IPS-20b (cell line): ENCODE measurements at regions not wholly inside any gene's neighbourhood (a gene's known extent, or its start where the extent isn't known, plus 50 kb on each side); places are given as distances from the start of the nearest gene placed in this dataset.
"Not testable (repeated sequence)": the region's sequence is repeated elsewhere in the genome, so short reads cannot be mapped to it uniquely, and the experiment has no call there.

Source experiments
- H3K27ac ChIP-seq: one replicate; pipeline ENCODE4 v1.5.1; 2013; ENCODE audit warnings: low read length
- H3K27me3 ChIP-seq: 2 replicates; pipeline ENCODE4 v1.6.1; 2013; ENCODE audit warnings: mild to moderate bottlenecking, low read length, inconsistent platforms; ENCODE audit not compliant: insufficient read depth
- H3K36me3 ChIP-seq: 2 replicates; pipeline ENCODE4 v1.6.1; 2013; ENCODE audit warnings: low read depth, mild to moderate bottlenecking, inconsistent platforms, low read length, moderate library complexity; ENCODE audit not compliant: insufficient read depth
- H3K4me1 ChIP-seq: 2 replicates; pipeline ENCODE4 v1.6.1; 2013; ENCODE audit warnings: mild to moderate bottlenecking, control low read depth, inconsistent platforms, low read length, moderate library complexity; ENCODE audit not compliant: insufficient read depth
- H3K4me3 ChIP-seq: 2 replicates; pipeline ENCODE4 v1.5.1; 2013; ENCODE audit warnings: mild to moderate bottlenecking, low read length, inconsistent platforms
- H3K9ac ChIP-seq: 2 replicates; pipeline ENCODE4 v1.6.1; 2013; ENCODE audit warnings: low read depth, mild to moderate bottlenecking, inconsistent platforms, low read length, moderate library complexity
- H3K9me3 ChIP-seq: 2 replicates; pipeline ENCODE4 v1.6.1; 2013; ENCODE audit warnings: mild to moderate bottlenecking, low read depth, low read length, inconsistent platforms; ENCODE audit not compliant: insufficient read depth

GRCh38 chr14:43449291-43449690 lies 1057.8 kb downstream of the FSCB start:
- Histone ChIP-seq H3K36me3 (no peaks in the 10 kb centered on the region), H3K9me3 (peaks cover 5% of the 10 kb centered on the region; the same call in 1 of the 2 replicates), H3K4me3 (no peak overlapping the region), H3K27me3 (no peaks in the 10 kb centered on the region), H3K27ac (no peak overlapping the region), H3K4me1 (no peaks in the 10 kb centered on the region), H3K9ac (no peak overlapping the region)

DNA sequence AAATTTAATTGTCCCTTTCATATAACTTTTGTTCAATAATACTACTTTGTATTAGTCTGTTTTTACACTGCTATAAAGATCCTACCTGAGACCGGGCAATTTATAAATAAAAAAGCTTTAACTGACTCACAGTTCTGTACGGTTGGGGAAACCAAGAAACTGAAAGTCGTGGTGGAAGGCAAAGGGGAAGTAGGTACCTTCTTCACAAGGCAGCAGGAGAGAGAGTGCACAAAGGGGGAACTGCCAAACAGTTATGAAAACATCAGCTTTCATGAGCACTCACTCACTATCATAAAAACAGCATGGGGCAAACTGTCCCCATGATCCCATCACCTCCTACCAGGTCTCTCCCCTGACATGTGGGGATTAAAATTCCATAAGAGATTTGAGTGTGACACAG lies 1069.0 kb downstream of the FSCB start:
- Histone ChIP-seq H3K36me3 (no peaks in the 10 kb centered on the region), H3K27ac (no peak overlapping the region), H3K4me3 (no peak overlapping the region), H3K27me3 (no peaks in the 10 kb centered on the region), H3K4me1 (no peaks in the 10 kb centered on the region), H3K9ac (no peak overlapping the region), H3K9me3 (no peaks in the 10 kb centered on the region)

DNA sequence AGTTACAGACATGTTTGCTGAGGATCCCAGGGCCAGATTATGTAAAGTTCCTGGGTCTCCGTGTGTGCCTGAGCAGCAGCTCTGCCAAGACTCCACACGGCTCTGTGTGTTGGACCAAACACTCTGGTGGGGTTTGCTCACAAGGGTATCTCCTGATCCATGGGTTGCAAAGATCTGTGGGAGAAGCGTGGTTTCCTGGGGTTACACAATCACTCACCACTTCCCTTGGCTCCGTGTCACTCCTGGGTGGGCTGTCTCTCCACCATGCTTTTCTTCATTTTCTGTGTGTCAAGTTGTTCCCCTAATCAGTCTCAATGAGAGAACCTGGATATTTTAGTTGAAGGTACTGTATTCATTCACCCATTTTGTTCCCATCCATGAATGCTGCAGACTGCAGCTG lies 1088.8 kb downstream of the FSCB start:
- no peaks in the 10 kb centered on the region for H3K4me1 ChIP-seq
- H3K9me3 ChIP-seq = no peaks in the 10 kb centered on the region
- H3K9ac ChIP-seq = no peak overlapping the region
- no peak overlapping the region for H3K4me3 ChIP-seq
- no peaks in the 10 kb centered on the region for H3K27me3 ChIP-seq
- H3K36me3 ChIP-seq = no peaks in the 10 kb centered on the region
- no peak overlapping the region for H3K27ac ChIP-seq

DNA sequence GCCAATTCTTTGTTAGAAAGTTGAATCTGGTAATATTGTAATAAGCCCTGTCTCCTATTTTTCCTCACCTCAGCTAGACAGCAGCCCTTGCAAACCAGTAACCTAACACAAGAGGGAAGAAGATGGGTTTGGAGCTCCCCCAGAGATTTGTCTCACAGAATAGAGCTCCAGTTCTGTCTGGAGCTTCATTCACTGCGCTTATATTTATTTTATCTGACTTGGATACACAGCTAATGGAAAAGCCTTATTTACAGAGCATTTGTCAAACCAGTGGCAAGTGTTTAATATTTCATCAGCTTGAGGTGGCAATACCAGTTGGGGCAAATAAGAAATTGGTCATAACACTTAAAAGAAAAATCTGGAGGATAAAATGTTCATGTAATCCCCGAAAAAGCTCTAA lies 1094.0 kb downstream of the FSCB start:
- H3K36me3 ChIP-seq = no peaks in the 10 kb centered on the region
- H3K4me1 ChIP-seq = no peaks in the 10 kb centered on the region

DNA sequence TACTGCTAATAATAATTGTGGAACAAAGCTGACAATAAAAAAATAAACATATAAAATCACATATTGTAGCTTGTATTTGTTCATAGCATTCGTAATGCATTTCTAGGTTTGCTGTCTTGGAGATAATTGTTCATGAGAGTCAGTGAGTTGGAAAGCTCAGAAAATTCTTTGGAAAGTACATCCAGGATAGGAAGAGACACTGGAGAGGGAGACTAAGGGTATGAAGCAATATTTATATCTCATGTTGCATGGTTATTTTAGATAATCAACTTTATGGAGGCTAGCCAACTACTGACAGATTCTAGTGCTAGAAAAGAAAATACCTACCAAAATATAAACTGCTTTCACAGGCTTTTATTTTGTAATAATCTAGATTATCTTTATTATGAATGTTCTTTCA lies 1095.2 kb downstream of the FSCB start:
- H3K9me3 ChIP-seq = no peaks in the 10 kb centered on the region
- H3K4me3 ChIP-seq = no peak overlapping the region
- H3K9ac ChIP-seq = no peak overlapping the region
- H3K4me1 ChIP-seq = no peaks in the 10 kb centered on the region
- H3K27ac ChIP-seq = no peak overlapping the region
- H3K36me3 ChIP-seq = no peaks in the 10 kb centered on the region
- H3K27me3 ChIP-seq = no peaks in the 10 kb centered on the region

More for the DNA sequence above, 1094.0 kb downstream of the FSCB start:
- Histone ChIP-seq H3K9me3 (no peaks in the 10 kb centered on the region), H3K9ac (no peak overlapping the region), H3K4me3 (no peak overlapping the region), H3K27ac (no peak overlapping the region), H3K27me3 (no peaks in the 10 kb centered on the region)

DNA sequence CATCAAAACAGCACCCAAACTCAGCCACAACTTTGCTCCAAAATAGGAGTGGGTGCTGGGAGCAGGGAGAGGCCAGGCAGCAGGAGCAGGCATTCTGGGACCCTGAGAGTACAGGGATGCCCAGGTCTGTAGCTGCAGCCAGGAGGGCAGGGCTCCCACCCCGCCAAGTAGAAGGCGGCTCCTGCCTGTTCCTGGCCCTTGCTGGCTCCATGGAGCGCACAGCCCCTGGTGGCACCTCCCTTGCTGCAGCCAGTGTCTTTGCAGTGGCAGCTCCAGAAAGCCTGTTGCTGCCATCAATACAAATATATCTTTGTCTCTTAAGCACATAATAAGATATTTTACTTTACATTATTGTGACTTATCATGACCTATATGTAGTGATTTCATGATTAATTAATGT lies 1096.5 kb downstream of the FSCB start:
- Histone ChIP-seq H3K27me3 (no peaks in the 10 kb centered on the region), H3K36me3 (no peaks in the 10 kb centered on the region), H3K4me3 (no peak overlapping the region), H3K27ac (no peak overlapping the region), H3K4me1 (no peaks in the 10 kb centered on the region), H3K9ac (no peak overlapping the region), H3K9me3 (no peaks in the 10 kb centered on the region)

GRCh38 chr14:43408472-43408871 lies 1098.6 kb downstream of the FSCB start:
- Histone ChIP-seq H3K4me3 (no peak overlapping the region), H3K36me3 (no peaks in the 10 kb centered on the region), H3K4me1 (no peaks in the 10 kb centered on the region), H3K27me3 (no peaks in the 10 kb centered on the region), H3K9ac (no peak overlapping the region), H3K27ac (no peak overlapping the region), H3K9me3 (no peaks in the 10 kb centered on the region)

DNA sequence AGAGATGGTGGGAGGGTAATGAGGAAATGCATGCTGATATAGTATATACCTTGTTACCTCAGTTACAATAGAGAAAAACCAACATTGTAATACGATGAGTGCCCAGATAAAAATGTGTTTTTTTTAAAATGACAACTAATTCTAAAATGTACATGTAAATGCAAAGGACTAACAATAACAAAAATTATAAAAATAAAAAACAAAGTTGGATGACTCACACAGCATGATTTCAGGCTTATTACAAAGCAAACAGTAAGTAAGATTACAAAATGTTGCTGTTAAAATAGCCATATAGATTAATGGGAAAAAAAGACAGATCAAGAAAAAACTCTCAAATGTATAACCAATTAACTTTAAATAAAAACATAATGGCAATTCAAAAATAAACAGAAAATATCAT lies 1099.4 kb downstream of the FSCB start:
- Histone ChIP-seq H3K4me1 (no peaks in the 10 kb centered on the region), H3K9ac (no peak overlapping the region), H3K4me3 (no peak overlapping the region), H3K27me3 (no peaks in the 10 kb centered on the region), H3K36me3 (no peaks in the 10 kb centered on the region), H3K27ac (no peak overlapping the region), H3K9me3 (no peaks in the 10 kb centered on the region)

DNA sequence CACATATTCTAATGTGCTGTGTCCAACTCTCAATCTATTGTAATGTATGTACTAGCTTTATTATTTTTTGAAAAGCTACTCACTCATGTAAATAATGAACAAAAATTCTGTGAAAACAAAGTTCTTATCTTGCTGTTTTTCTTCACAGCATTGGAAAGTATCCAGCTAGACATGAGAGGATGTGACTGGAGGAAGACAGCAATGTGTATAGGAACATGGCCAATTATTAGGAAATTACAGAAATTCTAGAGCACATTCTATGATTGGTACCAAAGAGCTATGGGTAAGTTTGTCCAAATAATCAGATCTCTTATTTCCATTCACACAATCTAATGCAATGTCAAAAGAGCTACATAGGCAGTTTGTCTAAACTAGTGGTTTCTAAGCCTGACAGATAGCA lies 1100.2 kb downstream of the FSCB start:
- Histone ChIP-seq H3K27ac (no peak overlapping the region), H3K4me1 (no peaks in the 10 kb centered on the region), H3K36me3 (no peaks in the 10 kb centered on the region), H3K9ac (no peak overlapping the region), H3K9me3 (no peaks in the 10 kb centered on the region; the same call in 1 of the 2 replicates), H3K4me3 (no peak overlapping the region), H3K27me3 (no peaks in the 10 kb centered on the region)

DNA sequence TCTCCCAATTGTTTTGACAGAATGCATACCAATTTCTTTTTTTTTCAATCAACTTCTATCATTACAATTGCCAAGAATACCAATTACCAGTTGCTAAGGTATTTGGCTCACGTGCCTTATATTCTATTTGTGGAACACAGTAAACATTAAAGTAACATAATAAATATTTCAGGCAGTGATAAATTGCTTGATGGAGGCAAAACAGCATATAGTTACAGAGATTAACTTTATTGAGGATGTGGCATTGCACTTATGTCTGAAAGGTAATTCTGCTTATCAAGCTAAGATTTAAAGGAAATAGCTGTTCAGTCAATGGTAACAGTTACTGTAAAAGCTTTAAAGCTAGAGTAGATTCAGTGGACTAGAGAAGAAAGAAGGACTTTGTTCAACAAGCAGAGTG lies 1107.8 kb downstream of the FSCB start:
- Histone ChIP-seq H3K27me3 (no peaks in the 10 kb centered on the region), H3K9ac (no peak overlapping the region), H3K4me3 (no peak overlapping the region), H3K4me1 (no peaks in the 10 kb centered on the region), H3K36me3 (no peaks in the 10 kb centered on the region), H3K27ac (no peak overlapping the region), H3K9me3 (no peaks in the 10 kb centered on the region; the same call in 1 of the 2 replicates)

GRCh38 chr14:43370565-43370896 lies 1136.6 kb downstream of the FSCB start:
- not testable (repeated sequence) for H3K9me3 ChIP-seq, H3K9ac ChIP-seq, H3K4me3 ChIP-seq, H3K27me3 ChIP-seq, H3K4me1 ChIP-seq, H3K36me3 ChIP-seq, H3K27ac ChIP-seq

- no peak overlapping the region for H3K4me3 ChIP-seq
- H3K9ac ChIP-seq = no peak overlapping the region
- H3K27ac ChIP-seq = no peak overlapping the region
- no peaks in the 10 kb centered on the region for H3K27me3 ChIP-seq
- H3K36me3 ChIP-seq = no peaks in the 10 kb centered on the region
- no peaks in the 10 kb centered on the region; the same call in 1 of the 2 replicates for H3K9me3 ChIP-seq
- no peaks in the 10 kb centered on the region for H3K4me1 ChIP-seq
These were observed 1137.1 kb downstream of the FSCB start for GRCh38 chr14:43369710-43370564.
